BLaER1 treated with 17β-estradiol and CSF1 and Interleukin-3, amounts not matched to agents 10 nM and 100 nM (cell line): ENCODE measurements at regions not wholly inside any gene's neighbourhood (a gene's known extent, or its start where the extent isn't known, plus 50 kb on each side); places are given as distances from the start of the nearest gene placed in this dataset.

Experiments
- H3K27ac ChIP-seq, 11 experiments: shearing (Covaris generic); formaldehyde crosslinking; 2 replicates each; pipeline ENCODE4 v1.8.1; 2022
- H3K27me3 ChIP-seq, 11 experiments: shearing (Covaris generic); formaldehyde crosslinking; 2 replicates each; pipeline ENCODE4 v1.8.1; 2022
- H3K36me3 ChIP-seq, 11 experiments: shearing (Covaris generic); formaldehyde crosslinking; 2 replicates each; pipeline ENCODE4 v1.8.1; 2022
- H3K4me1 ChIP-seq, 10 experiments: shearing (Covaris generic); formaldehyde crosslinking; 2 replicates each; pipeline ENCODE4 v1.8.1; 2022
- H3K4me2 ChIP-seq, 11 experiments: shearing (Covaris generic); formaldehyde crosslinking; 2 replicates each; pipeline ENCODE4 v1.8.1; 2022
- H3K4me3 ChIP-seq, 10 experiments: shearing (Covaris generic); formaldehyde crosslinking; 2 replicates each; pipeline ENCODE4 v1.8.1; 2022
- H3K9ac ChIP-seq, 11 experiments: shearing (Covaris generic); formaldehyde crosslinking; 2 replicates each; pipeline ENCODE4 v1.8.1; 2022
- H3K9me3 ChIP-seq, 11 experiments: shearing (Covaris generic); formaldehyde crosslinking; replicated peaks in 1 of 11; 2 replicates each; pipeline ENCODE4 v1.8.1; 2022
- H4K20me1 ChIP-seq, 11 experiments: shearing (Covaris generic); formaldehyde crosslinking; 2 replicates each; pipeline ENCODE4 v1.8.1; 2022
- Cebpa-rat ChIP-seq, 11 experiments: shearing (Covaris generic); IDR thresholded peaks; 2 replicates each; pipeline ENCODE4 v1.8.1; 2022

DNA sequence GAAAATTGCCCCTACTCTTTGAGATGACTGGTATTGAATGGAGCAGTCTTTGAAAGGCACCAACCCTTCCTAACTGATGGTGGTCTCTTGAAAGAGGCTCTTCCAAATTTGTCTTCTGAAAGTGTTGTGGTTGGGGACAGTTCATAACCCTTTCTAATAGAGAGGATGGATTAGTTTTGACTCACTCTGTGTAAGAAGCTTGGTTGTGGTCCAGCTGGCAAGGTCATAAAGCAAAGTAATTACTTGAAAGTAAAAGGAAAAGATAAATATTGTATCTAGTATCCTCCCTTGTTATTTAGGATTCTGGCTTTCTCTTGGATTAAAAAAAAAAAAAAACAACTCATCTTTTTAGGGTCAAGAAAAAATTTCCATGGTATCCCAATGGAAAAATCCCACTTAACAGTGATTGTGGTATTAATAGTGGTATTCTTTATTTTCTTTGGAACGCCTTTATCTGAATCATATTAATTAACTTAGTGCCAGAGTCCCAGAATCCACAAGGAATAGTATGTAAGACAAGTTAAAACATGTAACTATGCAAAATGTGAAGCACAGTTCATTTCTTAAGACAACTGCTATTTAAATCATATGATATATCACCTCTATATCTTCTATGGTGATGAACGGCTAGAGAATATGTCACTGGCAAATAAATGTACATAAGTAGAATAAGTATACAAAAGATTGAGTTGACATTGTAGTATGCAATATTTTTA is 469.3 kb upstream of the CDIN1 start:
- no peaks in the 10 kb centered on the region for H3K9me3 ChIP-seq
- H4K20me1 ChIP-seq: no peaks in the 10 kb centered on the region

DNA sequence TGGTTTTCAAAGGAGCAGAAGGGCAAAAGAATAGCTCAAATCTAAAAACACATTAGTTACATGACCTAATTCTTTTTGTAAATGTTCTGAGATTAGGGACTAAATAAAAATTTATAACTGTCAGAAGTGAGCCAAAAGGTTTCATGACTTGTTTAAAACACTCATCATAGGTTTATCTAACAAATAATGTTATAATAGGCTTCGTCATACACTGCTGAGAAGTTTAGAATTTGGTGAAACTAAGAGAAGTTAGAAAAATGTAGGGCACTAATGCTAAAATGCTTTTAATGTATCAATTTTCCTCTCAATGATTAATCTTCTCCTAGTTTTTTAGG is 468.8 kb upstream of the CDIN1 start:
- H3K9me3 ChIP-seq: no peaks in the 10 kb centered on the region
- no peaks in the 10 kb centered on the region for H3K4me1 ChIP-seq
- no peaks in the 10 kb centered on the region for H4K20me1 ChIP-seq
- no peaks in the 10 kb centered on the region for H3K36me3 ChIP-seq
- H3K27me3 ChIP-seq: no peaks in the 10 kb centered on the region
- H3K27ac ChIP-seq: no peak overlapping the region
- no peak overlapping the region for H3K4me2 ChIP-seq
- no peak for TF ChIP-seq Cebpa-rat (IDR thresholded peaks at IDR 0.05)
- no peak overlapping the region for H3K9ac ChIP-seq
- H3K4me3 ChIP-seq: no peak overlapping the region

More for the DNA sequence above, 469.3 kb upstream of the CDIN1 start:
- H3K4me3 ChIP-seq: no peak overlapping the region
- no peak overlapping the region for H3K27ac ChIP-seq
- no peaks in the 10 kb centered on the region for H3K27me3 ChIP-seq
- H3K36me3 ChIP-seq: no peaks in the 10 kb centered on the region
- no peak overlapping the region for H3K9ac ChIP-seq
- H3K4me2 ChIP-seq: no peak overlapping the region
- TF ChIP-seq Cebpa-rat (IDR thresholded peaks at IDR 0.05): no peak
- no peaks in the 10 kb centered on the region for H3K4me1 ChIP-seq

DNA sequence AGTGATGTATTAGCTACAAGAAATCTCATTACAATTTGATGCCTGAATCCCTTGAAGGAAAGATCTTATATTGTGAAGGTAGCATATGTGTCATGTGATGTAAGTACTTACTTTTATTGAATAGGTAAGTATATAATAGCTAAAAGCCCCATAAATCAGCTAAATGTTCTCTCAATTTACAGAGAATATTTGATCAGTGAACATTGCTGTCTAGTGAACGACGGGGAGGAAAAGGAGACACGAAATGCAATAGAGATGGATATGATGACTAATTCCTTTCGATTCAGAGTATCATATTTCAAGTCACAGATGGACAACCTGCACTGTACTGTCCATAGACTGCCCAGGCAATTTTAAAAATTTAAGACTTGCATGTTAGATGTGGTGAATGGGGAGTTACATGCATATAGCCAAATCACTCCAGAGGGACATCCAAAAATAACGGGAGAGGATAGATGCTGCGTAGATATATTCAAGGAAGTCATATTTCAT is 462.1 kb upstream of the CDIN1 start:
- Histone ChIP-seq H3K4me3 (no peak overlapping the region), H3K4me2 (no peak overlapping the region), H3K27ac (no peak overlapping the region), H3K36me3 (no peaks in the 10 kb centered on the region), H4K20me1 (no peaks in the 10 kb centered on the region), H3K9me3 (no peaks in the 10 kb centered on the region), H3K9ac (no peak overlapping the region), H3K27me3 (no peaks in the 10 kb centered on the region), H3K4me1 (no peaks in the 10 kb centered on the region)
- TF ChIP-seq Cebpa-rat (IDR thresholded peaks at IDR 0.05): no peak

DNA sequence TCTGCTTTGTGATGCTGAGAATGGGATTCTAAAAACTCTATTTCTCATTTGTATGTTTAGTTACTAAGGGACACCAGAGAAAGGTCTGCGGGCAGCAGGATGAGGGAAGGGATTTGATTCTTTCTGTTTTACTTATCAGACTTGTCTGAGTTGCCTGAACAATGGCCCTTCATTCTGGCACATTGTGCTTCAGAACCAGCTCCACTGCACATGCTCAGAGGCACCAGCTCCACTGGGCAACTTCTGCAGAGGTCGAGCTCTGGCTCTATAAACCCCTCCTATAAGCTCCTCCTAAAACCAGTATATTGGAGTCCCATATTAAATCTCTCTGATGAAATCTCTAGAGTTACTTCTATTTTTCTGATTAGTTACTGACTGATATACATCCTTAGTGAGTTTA is 453.2 kb upstream of the CDIN1 start:
- Histone ChIP-seq H3K36me3 (no peaks in the 10 kb centered on the region), H3K9ac (no peak overlapping the region), H3K4me1 (no peaks in the 10 kb centered on the region), H3K4me2 (no peak overlapping the region), H3K27me3 (no peaks in the 10 kb centered on the region), H3K4me3 (no peak overlapping the region), H3K27ac (no peak overlapping the region), H4K20me1 (no peaks in the 10 kb centered on the region), H3K9me3 (no peaks in the 10 kb centered on the region)
- TF ChIP-seq Cebpa-rat (IDR thresholded peaks at IDR 0.05): no peak

DNA sequence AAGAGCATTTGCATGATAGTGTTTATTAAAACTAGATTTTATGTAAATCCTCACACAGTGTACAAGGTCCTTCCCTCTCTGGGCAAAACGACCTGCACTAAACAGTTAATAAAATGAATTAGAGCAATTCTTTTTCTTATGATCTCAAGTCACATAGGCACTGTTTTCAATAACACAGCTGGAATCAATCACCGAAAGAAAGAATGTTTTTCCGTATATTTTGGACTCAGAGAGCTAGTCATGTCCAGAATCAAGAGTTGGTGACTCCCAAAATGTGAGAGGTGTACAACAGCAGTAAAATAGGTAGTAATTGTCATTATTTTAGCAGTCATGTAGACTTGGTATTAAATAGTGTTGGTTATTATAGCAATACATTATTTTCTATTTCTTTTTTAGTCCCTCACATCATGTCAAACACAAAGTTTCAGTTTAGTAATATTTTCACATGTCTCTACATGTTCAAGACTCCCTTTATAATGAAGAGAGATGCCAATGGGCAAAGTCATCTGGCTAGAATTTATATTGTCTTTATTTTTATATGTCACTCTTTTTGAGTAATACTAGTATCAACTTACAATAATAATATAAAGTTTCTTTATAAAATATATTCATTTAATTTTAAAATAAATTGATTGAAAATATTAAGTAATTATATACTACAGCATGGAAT is 448.6 kb upstream of the CDIN1 start:
- Histone ChIP-seq H3K9ac (no peak overlapping the region), H3K9me3 (no peaks in the 10 kb centered on the region), H3K27me3 (no peaks in the 10 kb centered on the region), H3K4me2 (no peak overlapping the region), H3K27ac (no peak overlapping the region), H3K36me3 (no peaks in the 10 kb centered on the region), H3K4me3 (no peak overlapping the region), H4K20me1 (no peaks in the 10 kb centered on the region), H3K4me1 (no peaks in the 10 kb centered on the region)
- no peak for TF ChIP-seq Cebpa-rat (IDR thresholded peaks at IDR 0.05)

DNA sequence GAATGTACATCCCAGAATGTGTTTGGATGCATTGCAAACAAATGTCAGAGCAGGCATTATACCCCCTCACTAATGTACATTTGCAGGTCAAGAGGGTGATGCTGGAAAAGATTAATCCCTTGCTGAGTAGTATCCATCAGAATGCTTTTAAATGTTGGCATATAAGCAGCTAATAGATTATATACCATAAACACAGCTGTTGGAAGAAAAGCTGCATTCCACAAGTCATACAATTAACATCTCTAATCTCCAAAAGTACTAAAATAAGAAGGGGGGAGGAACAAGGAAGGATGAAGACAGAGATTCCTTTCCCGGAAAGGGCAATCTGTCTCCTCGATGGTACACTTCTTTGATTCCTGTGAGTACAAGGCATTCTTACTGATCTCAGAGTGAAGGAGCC is 445.7 kb upstream of the CDIN1 start:
- no peaks in the 10 kb centered on the region for H3K36me3 ChIP-seq
- H3K9me3 ChIP-seq: no peaks in the 10 kb centered on the region
- TF ChIP-seq Cebpa-rat (IDR thresholded peaks at IDR 0.05): no peak
- H3K4me3 ChIP-seq: no peak overlapping the region
- H3K27me3 ChIP-seq: no peaks in the 10 kb centered on the region
- H3K4me2 ChIP-seq: no peak overlapping the region
- H3K4me1 ChIP-seq: no peaks in the 10 kb centered on the region
- H3K27ac ChIP-seq: no peak overlapping the region
- no peak overlapping the region for H3K9ac ChIP-seq
- no peaks in the 10 kb centered on the region for H4K20me1 ChIP-seq

DNA sequence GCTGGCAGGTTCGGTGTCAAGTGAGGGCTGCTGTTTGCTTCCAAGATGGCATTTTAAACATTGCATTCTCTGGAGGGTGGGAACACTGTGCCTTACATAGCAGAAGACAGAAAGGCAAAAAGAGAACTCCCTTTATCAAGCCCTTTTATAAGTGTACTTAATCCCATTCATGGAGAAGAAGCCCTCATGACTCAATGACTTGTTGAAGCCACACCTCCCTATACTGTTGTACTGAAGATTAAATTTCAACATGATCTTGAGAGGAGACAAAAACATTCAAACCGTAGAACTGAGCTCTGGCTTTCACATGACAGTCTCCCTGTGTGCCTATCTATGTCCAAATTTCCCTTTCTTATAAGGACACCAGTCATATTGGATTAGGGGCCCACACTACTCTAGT is 443.4 kb upstream of the CDIN1 start:
- H3K36me3 ChIP-seq: no peaks in the 10 kb centered on the region
- H4K20me1 ChIP-seq: no peaks in the 10 kb centered on the region
- no peaks in the 10 kb centered on the region for H3K27me3 ChIP-seq
- no peak overlapping the region for H3K4me3 ChIP-seq
- no peak for TF ChIP-seq Cebpa-rat (IDR thresholded peaks at IDR 0.05)
- H3K4me1 ChIP-seq: no peaks in the 10 kb centered on the region
- no peak overlapping the region for H3K27ac ChIP-seq
- no peak overlapping the region for H3K4me2 ChIP-seq
- no peak overlapping the region for H3K9ac ChIP-seq
- peaks cover 0 to 7% (median 0%) of the 10 kb centered on the region in 11 experiments; a peak in 4 of 22 replicates for H3K9me3 ChIP-seq

DNA sequence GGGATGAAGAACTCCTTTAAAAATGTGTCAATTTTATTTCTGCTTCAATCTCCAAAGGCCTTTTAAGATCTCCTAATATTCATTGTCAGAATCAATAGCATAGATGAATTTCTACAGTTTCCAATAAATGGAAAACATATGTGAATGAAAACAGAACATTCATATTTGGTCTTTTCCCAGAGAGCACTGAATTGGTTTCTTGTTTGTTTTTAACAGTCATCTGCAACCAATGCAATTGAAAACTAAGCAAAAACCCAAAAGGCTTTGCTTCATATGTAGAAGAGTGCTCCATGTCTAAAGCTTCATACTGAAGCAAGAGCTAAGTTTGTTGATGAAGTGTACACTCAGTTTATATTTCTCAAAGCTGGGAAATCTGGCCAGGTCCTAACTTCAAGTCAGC is 426.5 kb upstream of the CDIN1 start:
- no peak for TF ChIP-seq Cebpa-rat (IDR thresholded peaks at IDR 0.05)
- H3K27me3 ChIP-seq: no peaks in the 10 kb centered on the region

DNA sequence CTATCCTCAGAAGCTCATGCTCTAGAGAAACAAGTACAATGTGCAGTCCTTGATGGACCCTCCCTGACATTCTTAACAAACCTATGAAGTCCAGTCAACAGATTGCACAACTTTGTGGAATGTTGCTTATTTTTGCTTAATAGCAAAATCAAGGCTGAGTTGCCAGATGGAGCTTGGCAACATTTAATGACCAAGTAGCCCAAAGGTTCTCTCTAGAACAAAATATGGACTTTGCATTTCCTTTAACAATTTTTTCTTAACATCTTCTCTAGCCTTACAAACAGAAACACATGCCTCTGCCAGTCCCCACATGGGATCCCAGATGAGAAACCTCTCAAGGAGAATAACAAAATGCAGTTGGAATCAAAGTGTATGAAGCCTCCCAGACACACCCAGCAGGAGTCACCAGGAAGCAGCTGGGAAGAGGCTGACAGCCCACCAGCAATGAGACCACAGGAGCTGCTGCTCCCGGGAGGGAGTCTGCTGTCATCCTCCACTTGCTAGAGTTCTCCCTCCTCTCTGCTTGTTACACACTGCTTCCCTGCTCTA is 422.5 kb upstream of the CDIN1 start:
- Histone ChIP-seq H3K4me3 (no peak overlapping the region), H4K20me1 (no peaks in the 10 kb centered on the region), H3K9me3 (no peaks in the 10 kb centered on the region), H3K27me3 (no peaks in the 10 kb centered on the region), H3K4me2 (no peak overlapping the region), H3K4me1 (no peaks in the 10 kb centered on the region), H3K27ac (no peak overlapping the region), H3K36me3 (no peaks in the 10 kb centered on the region), H3K9ac (no peak overlapping the region)
- TF ChIP-seq Cebpa-rat (IDR thresholded peaks at IDR 0.05): no peak

More for the DNA sequence above, 426.5 kb upstream of the CDIN1 start:
- Histone ChIP-seq H3K9me3 (0 out of 22 replicates have a peak, but pooled peaks cover 0 to 7% (median 0%) of the 10 kb centered on the region in 11 experiments), H3K4me3 (no peak overlapping the region), H3K36me3 (no peaks in the 10 kb centered on the region), H3K4me2 (no peak overlapping the region), H3K4me1 (no peaks in the 10 kb centered on the region), H4K20me1 (no peaks in the 10 kb centered on the region), H3K9ac (no peak overlapping the region), H3K27ac (no peak overlapping the region)

DNA sequence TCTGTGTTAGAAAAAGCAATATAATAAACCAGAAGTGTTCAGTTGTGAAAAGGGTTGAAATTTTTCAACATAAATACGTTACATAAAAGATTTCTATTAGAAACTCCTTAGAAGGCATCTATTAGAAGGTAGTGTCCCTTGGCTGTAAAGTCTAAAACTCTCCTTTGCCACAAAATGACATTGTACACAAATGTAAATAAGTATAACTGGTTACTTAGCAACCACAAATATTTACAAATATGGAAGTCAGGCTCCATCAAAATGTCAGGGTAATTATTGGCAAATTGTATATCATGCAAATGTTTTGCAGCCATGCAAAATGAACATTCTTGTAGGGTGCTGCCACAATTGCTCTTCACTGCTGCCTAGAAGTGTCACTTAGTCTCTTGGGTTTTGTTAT is 419.1 kb upstream of the CDIN1 start:
- no peaks in the 10 kb centered on the region for H3K36me3 ChIP-seq
- H3K4me2 ChIP-seq: no peak overlapping the region
- H3K27ac ChIP-seq: no peak overlapping the region
- H3K27me3 ChIP-seq: no peaks in the 10 kb centered on the region
- TF ChIP-seq Cebpa-rat (IDR thresholded peaks at IDR 0.05): no peak
- no peaks in the 10 kb centered on the region for H4K20me1 ChIP-seq
- H3K4me3 ChIP-seq: no peak overlapping the region
- no peak overlapping the region for H3K9ac ChIP-seq
- H3K9me3 ChIP-seq: peaks cover 0 to 6% (median 0%) of the 10 kb centered on the region in 11 experiments; a peak in 2 of 22 replicates
- H3K4me1 ChIP-seq: no peaks in the 10 kb centered on the region
